ENCODE measurements at regions not wholly inside any gene's neighbourhood (a gene's known extent, or its start where the extent isn't known, plus 50 kb on each side); places are given as distances from the start of the nearest gene placed in this dataset.

- Histone ChIP-seq H3K4me1 (no peaks in the 10 kb centered on the region), H3K4me2 (no peak overlapping the region), H3K27ac (no peak overlapping the region), H3K9ac (no peak overlapping the region), H3K27me3 (no peaks in the 10 kb centered on the region), H4K20me1 (no peaks in the 10 kb centered on the region), H3K9me3 (replicated peaks in 1 of 11) (peaks cover 24 to 48% (median 30%) of the 10 kb centered on the region in 11 experiments), H3K36me3 (no peaks in the 10 kb centered on the region), H3K4me3 (no peak overlapping the region)
- no peak for TF ChIP-seq Cebpa-rat (IDR thresholded peaks at IDR 0.05)
Observed at GRCh38 chr12:46089414-46090162, 99.2 kb upstream of the SCAF11 start.

GRCh38 chr12:46087916-46088439 lies 97.6 kb upstream of the SCAF11 start:
- H3K9me3 ChIP-seq (replicated peaks in 1 of 11): peaks cover 35 to 49% (median 45%) of the 10 kb centered on the region in 11 experiments

GRCh38 chr12:46084666-46085631 lies 94.6 kb upstream of the SCAF11 start:
- no peak for TF ChIP-seq Cebpa-rat (IDR thresholded peaks at IDR 0.05)
- Histone ChIP-seq H3K4me2 (no peak overlapping the region), H3K27ac (no peak overlapping the region), H3K4me3 (no peak overlapping the region; a peak in 1 of 20 replicates), H3K4me1 (no peaks in the 10 kb centered on the region), H3K27me3 (no peaks in the 10 kb centered on the region), H3K36me3 (no peaks in the 10 kb centered on the region), H3K9me3 (replicated peaks in 1 of 11) (peaks cover 35 to 50% (median 46%) of the 10 kb centered on the region in 11 experiments), H3K9ac (no peak overlapping the region), H4K20me1 (no peaks in the 10 kb centered on the region)

More at GRCh38 chr12:46087916-46088439, 97.6 kb upstream of the SCAF11 start:
- TF ChIP-seq Cebpa-rat (IDR thresholded peaks at IDR 0.05): no peak
- Histone ChIP-seq H3K27me3 (no peaks in the 10 kb centered on the region), H3K4me1 (no peaks in the 10 kb centered on the region), H3K27ac (no peak overlapping the region), H3K36me3 (no peaks in the 10 kb centered on the region), H3K9ac (no peak overlapping the region), H3K4me3 (no peak overlapping the region), H3K4me2 (no peak overlapping the region), H4K20me1 (no peaks in the 10 kb centered on the region)

- Histone ChIP-seq H3K4me2 (no peak overlapping the region), H4K20me1 (no peaks in the 10 kb centered on the region), H3K4me3 (no peak overlapping the region), H3K36me3 (no peaks in the 10 kb centered on the region), H3K9ac (no peak overlapping the region), H3K9me3 (replicated peaks in 1 of 11) (peaks cover 50 to 68% (median 63%) of the 10 kb centered on the region in 11 experiments), H3K27ac (no peak overlapping the region), H3K27me3 (no peaks in the 10 kb centered on the region), H3K4me1 (no peaks in the 10 kb centered on the region)
- no peak for TF ChIP-seq Cebpa-rat (IDR thresholded peaks at IDR 0.05)
Observed at GRCh38 chr12:46082490-46083200, 92.3 kb upstream of the SCAF11 start.

- Histone ChIP-seq H3K4me3 (no peak overlapping the region), H4K20me1 (no peaks in the 10 kb centered on the region), H3K4me2 (no peak overlapping the region), H3K36me3 (no peaks in the 10 kb centered on the region), H3K27ac (no peak overlapping the region), H3K4me1 (peaks cover 0 to 11% (median 0%) of the 10 kb centered on the region in 10 experiments; a peak in 3 of 20 replicates), H3K27me3 (no peaks in the 10 kb centered on the region), H3K9me3 (replicated peaks in 1 of 11) (peaks cover 8 to 14% (median 10%) of the 10 kb centered on the region in 11 experiments), H3K9ac (no peak overlapping the region)
- no peak for TF ChIP-seq Cebpa-rat (IDR thresholded peaks at IDR 0.05)
Observed at GRCh38 chr12:46073321-46073720, 82.9 kb upstream of the SCAF11 start.

- Histone ChIP-seq H3K4me3 (no peak overlapping the region), H3K27me3 (no peaks in the 10 kb centered on the region), H3K4me2 (peak overlapping the region in 1 of 11 experiments; percentile 37; a peak in 1 of 22 replicates), H3K36me3 (no peaks in the 10 kb centered on the region), H3K9me3 (replicated peaks in 1 of 11) (0 out of 22 replicates have a peak, but pooled peaks cover 0 to 4% (median 0%) of the 10 kb centered on the region in 11 experiments), H3K4me1 (peaks cover 0 to 11% (median 6%) of the 10 kb centered on the region in 10 experiments; a peak in 11 of 20 replicates), H3K27ac (peak overlapping the region in 2 of 11 experiments; percentile 10 to 21; a peak in 1 of 22 replicates), H4K20me1 (no peaks in the 10 kb centered on the region), H3K9ac (no peak overlapping the region)
- no peak for TF ChIP-seq Cebpa-rat (IDR thresholded peaks at IDR 0.05)
Observed at GRCh38 chr12:46071769-46072624, 81.6 kb upstream of the SCAF11 start.

GRCh38 chr12:46071335-46071734 lies 81.0 kb upstream of the SCAF11 start:
- H3K4me3 ChIP-seq: no peak overlapping the region
- no peak overlapping the region for H3K27ac ChIP-seq
- H3K9me3 ChIP-seq (replicated peaks in 1 of 11): 0 out of 22 replicates have a peak, but pooled peaks cover 0 to 4% (median 0%) of the 10 kb centered on the region in 11 experiments
- peaks cover 0 to 13% (median 10%) of the 10 kb centered on the region in 10 experiments; a peak in 11 of 20 replicates for H3K4me1 ChIP-seq
- no peak overlapping the region for H3K4me2 ChIP-seq
- H3K27me3 ChIP-seq: no peaks in the 10 kb centered on the region
- no peaks in the 10 kb centered on the region for H4K20me1 ChIP-seq
- H3K9ac ChIP-seq: no peak overlapping the region
- TF ChIP-seq Cebpa-rat (IDR thresholded peaks at IDR 0.05): no peak
- H3K36me3 ChIP-seq: no peaks in the 10 kb centered on the region

- Histone ChIP-seq H3K4me2 (peak overlapping the region in 7 of 11 experiments; percentile 1 to 63 (median 25); a peak in 10 of 22 replicates), H3K9ac (no peak overlapping the region), H3K36me3 (no peaks in the 10 kb centered on the region), H3K4me3 (no peak overlapping the region), H3K9me3 (replicated peaks in 1 of 11) (no peaks in the 10 kb centered on the region), H3K27me3 (no peaks in the 10 kb centered on the region), H3K4me1 (peaks cover 0 to 27% (median 13%) of the 10 kb centered on the region in 10 experiments; a peak in 14 of 20 replicates), H4K20me1 (no peaks in the 10 kb centered on the region), H3K27ac (peak overlapping the region in 3 of 11 experiments; percentile 7 to 43 (median 35); a peak in 4 of 22 replicates)
- no peak for TF ChIP-seq Cebpa-rat (IDR thresholded peaks at IDR 0.05)
Observed at GRCh38 chr12:46067094-46067493, 76.7 kb upstream of the SCAF11 start.
